GM21825 (cell line): ENCODE measurements at regions not wholly inside any gene's neighbourhood (a gene's known extent, or its start where the extent isn't known, plus 50 kb on each side); places are given as distances from the start of the nearest gene placed in this dataset.
"Not testable (repeated sequence)": the region's sequence is repeated elsewhere in the genome, so short reads cannot be mapped to it uniquely, and the experiment has no call there.

Experiments used
- ATAC-seq: cut with Tn5 transposase; IDR thresholded peaks from one replicate; pipeline ENCODE4 v1.9.1; 2021; ENCODE audit warnings: mild to moderate bottlenecking, moderate library complexity; ENCODE audit not compliant: unreplicated experiment

GRCh38 chr12:24530689-24531088 is 418.2 kb downstream of the BCAT1 start:
- no peak for ATAC-seq

- no peak for ATAC-seq
Observed at GRCh38 chr12:24527102-24527501, 421.8 kb downstream of the BCAT1 start.

GRCh38 chr12:24522736-24523135 is 426.2 kb downstream of the BCAT1 start:
- ATAC-seq = no peak

- ATAC-seq = no peak
Observed at GRCh38 chr12:24519759-24520158, 429.1 kb downstream of the BCAT1 start.

GRCh38 chr12:24517000-24517399 is 431.9 kb downstream of the BCAT1 start:
- ATAC-seq = no peak

- ATAC-seq = no peak
Observed at GRCh38 chr12:24510581-24511125, 438.2 kb downstream of the BCAT1 start.

GRCh38 chr12:24507827-24508226 is 441.1 kb downstream of the BCAT1 start:
- no peak for ATAC-seq

GRCh38 chr12:24505366-24506015 is 443.4 kb downstream of the BCAT1 start:
- no peak for ATAC-seq

GRCh38 chr12:24503477-24503876 is 445.4 kb downstream of the BCAT1 start:
- ATAC-seq = not testable (repeated sequence)

- ATAC-seq = no peak
Observed at GRCh38 chr12:24500831-24501230, 448.1 kb downstream of the BCAT1 start.

- ATAC-seq = no peak
Observed at GRCh38 chr12:24500421-24500820, 448.5 kb downstream of the BCAT1 start.

- no peak for ATAC-seq
Observed at GRCh38 chr12:24499151-24500146, 449.5 kb downstream of the BCAT1 start.

GRCh38 chr12:24496755-24497154 is 452.1 kb downstream of the BCAT1 start:
- no peak for ATAC-seq

GRCh38 chr12:24494401-24494800 is 454.5 kb downstream of the BCAT1 start:
- ATAC-seq = no peak

- ATAC-seq = no peak
Observed at GRCh38 chr12:24491968-24492367, 456.9 kb downstream of the BCAT1 start.

GRCh38 chr12:24489939-24490338 is 459.0 kb downstream of the BCAT1 start:
- ATAC-seq = no peak

- no peak for ATAC-seq
Observed at GRCh38 chr12:24488906-24489619, 459.8 kb downstream of the BCAT1 start.

- no peak for ATAC-seq
Observed at GRCh38 chr12:24488091-24488596, 460.8 kb downstream of the BCAT1 start.

GRCh38 chr12:24487606-24488005 is 461.3 kb downstream of the BCAT1 start:
- ATAC-seq = no peak

GRCh38 chr12:24483732-24484131 is 465.2 kb downstream of the BCAT1 start:
- ATAC-seq = no peak
